ENCODE measurements at regions not wholly inside any gene's neighbourhood (a gene's known extent, or its start where the extent isn't known, plus 50 kb on each side); places are given as distances from the start of the nearest gene placed in this dataset.
"Not testable (repeated sequence)": the region's sequence is repeated elsewhere in the genome, so short reads cannot be mapped to it uniquely, and the experiment has no call there.

DNA sequence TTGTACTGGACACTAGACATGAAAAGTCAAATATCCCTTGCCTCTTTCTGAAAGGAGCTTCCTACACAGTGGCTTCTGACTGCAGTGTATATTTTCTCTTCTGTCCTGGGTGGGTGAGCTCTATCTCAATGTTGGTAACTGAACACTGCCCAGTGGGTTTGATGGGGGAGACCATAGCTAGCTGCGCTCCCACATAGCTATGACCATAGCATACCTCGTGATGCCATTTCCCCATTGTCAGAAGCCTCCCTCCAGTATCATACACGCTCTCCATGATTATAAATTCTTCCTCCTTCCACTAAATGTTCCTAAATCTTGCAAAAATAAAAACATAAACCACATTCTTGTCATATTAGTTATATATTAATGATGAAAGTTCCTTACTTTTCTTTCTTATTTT is 2134.7 kb upstream of the DEFB115 start:
- DNase-seq (ENCODE audit: low spot score); CTCF ChIA-PET; H3K27ac ChIP-seq; POLR2A ChIA-PET (ENCODE audit: low non-redundant PET): not testable (repeated sequence)

DNA sequence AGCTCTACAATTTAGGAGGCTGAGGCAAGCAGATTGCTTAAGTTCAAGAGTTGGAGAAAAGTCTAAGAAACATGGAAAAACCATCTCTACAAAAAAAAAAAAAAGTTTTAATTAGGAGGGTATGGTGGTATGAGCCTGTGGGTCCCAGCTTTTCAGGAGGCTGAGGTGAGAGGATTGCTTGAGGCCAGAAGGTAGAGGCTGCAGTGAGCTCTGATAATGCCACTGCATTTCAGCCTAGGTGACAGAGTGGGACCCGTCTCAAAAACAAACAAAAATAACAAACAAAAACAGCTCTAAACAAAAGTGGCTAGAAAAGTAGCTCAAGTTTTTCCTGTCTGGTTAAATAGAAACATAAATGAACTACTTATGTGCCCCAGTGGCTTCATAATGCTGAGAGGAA is 2133.6 kb upstream of the DEFB115 start:
- POLR2A ChIA-PET (ENCODE audit: low non-redundant PET), result no interaction called here
- H3K27ac ChIP-seq, result no peak overlapping the region
- TF ChIP-seq, protein P1, sequence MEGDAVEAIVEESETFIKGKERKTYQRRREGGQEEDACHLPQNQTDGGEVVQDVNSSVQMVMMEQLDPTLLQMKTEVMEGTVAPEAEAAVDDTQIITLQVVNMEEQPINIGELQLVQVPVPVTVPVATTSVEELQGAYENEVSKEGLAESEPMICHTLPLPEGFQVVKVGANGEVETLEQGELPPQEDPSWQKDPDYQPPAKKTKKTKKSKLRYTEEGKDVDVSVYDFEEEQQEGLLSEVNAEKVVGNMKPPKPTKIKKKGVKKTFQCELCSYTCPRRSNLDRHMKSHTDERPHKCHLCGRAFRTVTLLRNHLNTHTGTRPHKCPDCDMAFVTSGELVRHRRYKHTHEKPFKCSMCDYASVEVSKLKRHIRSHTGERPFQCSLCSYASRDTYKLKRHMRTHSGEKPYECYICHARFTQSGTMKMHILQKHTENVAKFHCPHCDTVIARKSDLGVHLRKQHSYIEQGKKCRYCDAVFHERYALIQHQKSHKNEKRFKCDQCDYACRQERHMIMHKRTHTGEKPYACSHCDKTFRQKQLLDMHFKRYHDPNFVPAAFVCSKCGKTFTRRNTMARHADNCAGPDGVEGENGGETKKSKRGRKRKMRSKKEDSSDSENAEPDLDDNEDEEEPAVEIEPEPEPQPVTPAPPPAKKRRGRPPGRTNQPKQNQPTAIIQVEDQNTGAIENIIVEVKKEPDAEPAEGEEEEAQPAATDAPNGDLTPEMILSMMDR (conservative IDR thresholded peaks at IDR 0.05; ENCODE audit: low read depth), result no peak
- CTCF ChIA-PET, result no interaction called here
- DNase-seq (ENCODE audit: low spot score), result no peak

Data from RWPE1 (cell line).